Esophagus muscularis mucosa (tissue), 4 donors: ENCODE measurements at regions not wholly inside any gene's neighbourhood (a gene's known extent, or its start where the extent isn't known, plus 50 kb on each side); places are given as distances from the start of the nearest gene placed in this dataset.
"Not testable (repeated sequence)": the region's sequence is repeated elsewhere in the genome, so short reads cannot be mapped to it uniquely, and the experiment has no call there.

Experiments used
- DNase-seq: peaks from one replicate; pipeline ENCODE4 v3.0.0-alpha.2; 2017; ENCODE audit errors: extremely low spot score
- H3K27ac ChIP-seq, 4 donors: fragments of 200-600 bp; sonication (generic); replicated peaks in 1 of 4; 1 replicate in 3 of 4; 2 replicates in 1 of 4; pipeline ENCODE4 v1.5.1; 2016 to 2019; ENCODE audit warnings: mild to moderate bottlenecking in 1 of 4
- H3K27me3 ChIP-seq, 4 donors: fragments of 200-600 bp; sonication (generic); one replicate each; pipeline versions ENCODE4 v1.5.1 to v1.6.0; 2016 to 2019
- H3K36me3 ChIP-seq, 4 donors: fragments of 200-600 bp; sonication (generic); one replicate each; pipeline ENCODE4 v1.5.1; 2016 to 2019
- H3K4me1 ChIP-seq, 4 donors: fragments of 200-600 bp; sonication (generic); one replicate each; pipeline ENCODE4 v1.5.1; 2016 to 2019
- H3K4me3 ChIP-seq, 4 donors: fragments of 200-600 bp; sonication (generic); 1 replicate in 2 of 4; 2 replicates in 2 of 4; pipeline ENCODE4 v1.5.1; 2016 to 2019; ENCODE audit warnings: mild to moderate bottlenecking in 4 of 4, moderate library complexity in 1 of 4
- H3K9me3 ChIP-seq, 4 donors: fragments of 200-600 bp; sonication (generic); 1 replicate in 3 of 4; 2 replicates in 1 of 4; pipeline ENCODE4 v1.5.1; 2016 to 2019
- CTCF ChIP-seq, 3 experiments: fragments of 200-600 bp in 2 of 3; fragments of 450-650 bp in 1 of 3; sonication (generic) in 2 of 3; IDR thresholded peaks; one replicate each; pipeline ENCODE4 v1.5.1; 2017 to 2019; ENCODE audit warnings: antibody characterized with exemption in 3 of 3, mild to moderate bottlenecking in 2 of 3, moderate library complexity in 1 of 3
- EP300 ChIP-seq: sonication (generic); formaldehyde crosslinking; IDR thresholded peaks from one replicate; pipeline ENCODE4 v1.6.1; 2017; ENCODE audit warnings: antibody characterized with exemption
- POLR2A ChIP-seq: fragments of 450-650 bp; IDR thresholded peaks from one replicate; pipeline ENCODE4 v1.6.1; 2017; ENCODE audit warnings: antibody characterized with exemption, moderate library complexity, mild to moderate bottlenecking, low read depth
- POLR2AphosphoS5 ChIP-seq, 2 donors: sonication (generic); formaldehyde crosslinking; IDR thresholded peaks; one replicate each; pipeline ENCODE4 v1.6.1; 2017; ENCODE audit warnings: antibody characterized with exemption in 2 of 2
- WGBS: methylation state at CpG from one replicate; pipeline ENCODE4 v1.1.5; 2018; 5-methylcytosine and 5-hydroxymethylcytosine counted together
- intact Hi-C: fragments of 100-400 bp; cut with DNase I; formaldehyde crosslinking; loops from one replicate; pipeline ENCODE4 v1.15.1; 2023

- no peak for TF ChIP-seq EP300
- no peak for TF ChIP-seq POLR2AphosphoS5 (IDR thresholded peaks at IDR 0.05)
- no peak for TF ChIP-seq CTCF (IDR thresholded peaks at IDR 0.05)
- no peak for TF ChIP-seq POLR2A
- Histone ChIP-seq H3K4me1 (no peaks in the 10 kb centered on the region), H3K36me3 (no peaks in the 10 kb centered on the region), H3K27me3 (no peaks in the 10 kb centered on the region), H3K4me3 (no peak overlapping the region), H3K27ac (no peak overlapping the region), H3K9me3 (no peaks in the 10 kb centered on the region)
- intact Hi-C loops = no loop called here
- DNase-seq = no peak
- 91% methylated on average over 3 of the region's 3 CpGs for WGBS
Measured at GRCh38 chr2:131584380-131584779, 56.7 kb downstream of the CCDC74A start.

DNA sequence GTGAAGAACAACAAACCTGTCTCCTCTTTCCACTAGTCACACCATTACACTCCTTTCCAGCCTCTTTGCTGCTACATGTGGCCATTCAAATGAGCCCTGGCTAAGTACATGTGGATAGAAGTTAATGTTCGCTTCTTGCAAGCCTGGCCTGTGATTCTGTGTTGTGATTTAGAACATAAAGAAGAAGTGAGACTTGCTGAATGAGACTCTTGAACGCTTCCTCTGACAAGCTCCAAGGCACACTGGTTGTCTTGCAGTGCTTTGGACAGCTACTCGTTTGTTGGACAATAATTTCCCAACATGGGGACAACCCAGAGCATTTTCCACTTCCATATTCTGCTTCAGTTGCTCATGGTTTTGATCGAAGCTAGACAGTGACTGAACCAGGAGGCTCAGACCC is 57.3 kb downstream of the CCDC74A start:
- Histone ChIP-seq H3K9me3 (no peaks in the 10 kb centered on the region), H3K27ac (no peak overlapping the region), H3K36me3 (no peaks in the 10 kb centered on the region), H3K4me3 (no peak overlapping the region), H3K4me1 (no peaks in the 10 kb centered on the region), H3K27me3 (no peaks in the 10 kb centered on the region)
- DNase-seq = no peak
- 77% methylated on average over 4 of the region's 4 CpGs for WGBS
- intact Hi-C loops = no loop called here
- TF ChIP-seq POLR2A = no peak
- no peak for TF ChIP-seq EP300
- TF ChIP-seq POLR2AphosphoS5 (IDR thresholded peaks at IDR 0.05) = no peak
- no peak for TF ChIP-seq CTCF (IDR thresholded peaks at IDR 0.05)

- 79% methylated on average over 5 of the region's 5 CpGs for WGBS
- H3K9me3 ChIP-seq = no peaks in the 10 kb centered on the region
- peaks cover 0 to 6% (median 0%) of the 10 kb centered on the region in 4 donors for H3K27me3 ChIP-seq
- no peaks in the 10 kb centered on the region for H3K36me3 ChIP-seq
- no peak for DNase-seq
- intact Hi-C loops = no loop called here
- H3K27ac ChIP-seq = no peak overlapping the region
- no peaks in the 10 kb centered on the region for H3K4me1 ChIP-seq
- TF ChIP-seq CTCF (IDR thresholded peaks at IDR 0.05) = no peak
- TF ChIP-seq EP300 = no peak
- no peak for TF ChIP-seq POLR2AphosphoS5 (IDR thresholded peaks at IDR 0.05)
- no peak for TF ChIP-seq POLR2A
- no peak overlapping the region for H3K4me3 ChIP-seq
Measured at GRCh38 chr2:131588152-131588873, 60.6 kb downstream of the CCDC74A start.

GRCh38 chr2:131589126-131589525 is 61.4 kb downstream of the CCDC74A start:
- intact Hi-C loops, H3K4me3 ChIP-seq, H3K4me1 ChIP-seq, H3K36me3 ChIP-seq, H3K9me3 ChIP-seq, H3K27me3 ChIP-seq, H3K27ac ChIP-seq, DNase-seq: not testable (repeated sequence)
- WGBS = 100% methylated on average over 1 of the region's 6 CpGs

DNA sequence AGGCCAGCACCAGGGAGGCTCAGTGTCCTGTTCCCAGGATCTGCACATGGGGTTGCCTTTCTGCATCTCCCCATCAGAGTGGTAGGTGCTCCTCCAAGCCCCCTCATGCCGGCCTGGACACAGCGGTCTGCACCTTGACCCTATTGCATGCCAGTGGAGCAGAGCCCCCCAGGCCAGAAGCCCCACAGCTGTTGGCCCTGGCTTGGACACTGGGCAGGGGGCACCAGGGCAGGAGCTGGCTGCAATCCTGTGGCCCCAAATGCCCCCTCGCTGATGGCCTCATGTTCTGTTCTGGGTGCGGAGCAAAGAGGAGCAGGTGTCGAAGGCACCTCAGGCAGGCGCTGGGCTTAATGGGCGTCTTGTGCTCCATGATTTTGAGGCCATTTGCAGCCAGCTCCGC is 62.7 kb downstream of the CCDC74A start:
- H3K4me1 ChIP-seq = no peaks in the 10 kb centered on the region
- TF ChIP-seq POLR2A = no peak
- no peak overlapping the region for H3K4me3 ChIP-seq
- WGBS = 100% methylated on average over 2 of the region's 8 CpGs
- intact Hi-C loops = no loop called here
- H3K27ac ChIP-seq = no peak overlapping the region
- no peak for DNase-seq
- H3K9me3 ChIP-seq = no peaks in the 10 kb centered on the region
- H3K27me3 ChIP-seq = peaks cover 0 to 6% (median 0%) of the 10 kb centered on the region in 4 donors
- H3K36me3 ChIP-seq = no peaks in the 10 kb centered on the region

DNA sequence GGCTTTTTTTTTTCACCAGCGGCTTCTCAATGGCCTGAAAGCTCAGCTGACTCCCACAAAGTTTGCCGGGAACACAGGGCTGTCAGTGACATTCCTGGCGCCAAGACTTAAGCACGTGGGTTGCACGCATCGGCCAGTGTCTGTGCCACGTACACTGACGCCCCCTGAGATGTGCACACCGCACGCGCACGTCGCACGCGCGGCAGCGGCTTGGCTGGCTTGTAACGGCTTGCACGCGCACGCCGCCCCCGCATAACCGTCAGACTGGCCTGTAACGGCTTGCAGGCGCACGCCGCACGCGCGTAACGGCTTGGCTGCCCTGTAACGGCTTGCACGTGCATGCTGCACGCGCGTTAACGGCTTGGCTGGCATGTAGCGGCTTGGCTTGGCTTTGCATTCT is 63.2 kb downstream of the CCDC74A start:
- Histone ChIP-seq H3K4me3 (no peak overlapping the region), H3K9me3 (no peaks in the 10 kb centered on the region), H3K36me3 (no peaks in the 10 kb centered on the region), H3K27ac (no peak overlapping the region), H3K27me3 (peaks cover 0 to 6% (median 0%) of the 10 kb centered on the region in 4 donors), H3K4me1 (no peaks in the 10 kb centered on the region)
- intact Hi-C loops = no loop called here
- no peak for DNase-seq
- no peak for TF ChIP-seq EP300
- no peak for TF ChIP-seq POLR2AphosphoS5 (IDR thresholded peaks at IDR 0.05)
- no peak for TF ChIP-seq POLR2A
- TF ChIP-seq CTCF (IDR thresholded peaks at IDR 0.05) = no peak
- 93% methylated on average over 37 of the region's 39 CpGs for WGBS

- DNase-seq, H3K27ac ChIP-seq, intact Hi-C loops, H3K4me1 ChIP-seq, H3K27me3 ChIP-seq, H3K4me3 ChIP-seq, H3K9me3 ChIP-seq, H3K36me3 ChIP-seq: not testable (repeated sequence)
- WGBS = 32% methylated on average over 5 of the region's 5 CpGs
Measured at GRCh38 chr2:131596561-131596960, 68.9 kb downstream of the CCDC74A start.

GRCh38 chr2:131602444-131602843 is 74.8 kb downstream of the CCDC74A start:
- H3K4me3 ChIP-seq, DNase-seq, H3K4me1 ChIP-seq, H3K27ac ChIP-seq, H3K27me3 ChIP-seq, H3K9me3 ChIP-seq, intact Hi-C loops, H3K36me3 ChIP-seq: not testable (repeated sequence)
- WGBS = 76% methylated on average over 5 of the region's 5 CpGs
